ENCODE measurements at regions not wholly inside any gene's neighbourhood (a gene's known extent, or its start where the extent isn't known, plus 50 kb on each side); places are given as distances from the start of the nearest gene placed in this dataset.

GRCh38 chr11:15509082-15509481 is 394.4 kb downstream of the INSC start:
- Histone ChIP-seq H3K27ac (no peak overlapping the region), H3K9me3 (no peaks in the 10 kb centered on the region), H3K4me3 (no peak overlapping the region), H3K4me1 (peaks cover 0 to 6% (median 0%) of the 10 kb centered on the region in 4 donors), H3K27me3 (no peaks in the 10 kb centered on the region), H3K36me3 (no peaks in the 10 kb centered on the region)
- DNase-seq, result no peak
- in situ Hi-C loops (cut with MboI; ENCODE audit: low pct_ligation_motif_present in 1 of 4, low pct_unique_long_range_greater_than_20kb in 1 of 4, low sequenced_read_pairs in 3 of 4), result no loop called here
- TF ChIP-seq POLR2AphosphoS5 (IDR thresholded peaks at IDR 0.05), result no peak
- TF ChIP-seq CTCF (IDR thresholded peaks at IDR 0.05), result no peak
- TF ChIP-seq POLR2A (IDR thresholded peaks at IDR 0.05), result no peak
- TF ChIP-seq EP300 (IDR thresholded peaks at IDR 0.05; ENCODE audit: low read depth), result no peak
- 88 to 90% methylated on average over 2 of the region's 2 CpGs for WGBS, 2 donors (ENCODE audit: low coverage in 1 of 2)
- intact Hi-C loops (cut with DNase I; ENCODE audit: low total_unique reads), result no loop called here

GRCh38 chr11:15519124-15519791 is 404.5 kb downstream of the INSC start:
- in situ Hi-C loops (cut with MboI; ENCODE audit: low pct_ligation_motif_present in 1 of 4, low pct_unique_long_range_greater_than_20kb in 1 of 4, low sequenced_read_pairs in 3 of 4), result no loop called here

GRCh38 chr11:15519911-15520310 is 405.2 kb downstream of the INSC start:
- intact Hi-C loops (cut with DNase I; ENCODE audit: low total_unique reads), result no loop called here
- no peak for DNase-seq
- Histone ChIP-seq H3K4me3 (no peak overlapping the region), H3K36me3 (no peaks in the 10 kb centered on the region), H3K4me1 (no peaks in the 10 kb centered on the region), H3K27ac (no peak overlapping the region), H3K9me3 (peaks cover 0 to 8% of the 10 kb centered on the region in 2 donors), H3K27me3 (no peaks in the 10 kb centered on the region)
- WGBS, 2 donors (ENCODE audit: low coverage in 1 of 2), result 75 to 77% methylated on average over 2 of the region's 2 CpGs
- in situ Hi-C loops (cut with MboI; ENCODE audit: low pct_ligation_motif_present in 1 of 4, low pct_unique_long_range_greater_than_20kb in 1 of 4, low sequenced_read_pairs in 3 of 4), result no loop called here
- TF ChIP-seq EP300 (IDR thresholded peaks at IDR 0.05; ENCODE audit: low read depth) (no peak), POLR2A (IDR thresholded peaks at IDR 0.05) (no peak), POLR2AphosphoS5 (IDR thresholded peaks at IDR 0.05) (no peak), CTCF (IDR thresholded peaks at IDR 0.05) (no peak)

More at GRCh38 chr11:15519124-15519791, 404.5 kb downstream of the INSC start:
- TF ChIP-seq CTCF (IDR thresholded peaks at IDR 0.05), result no peak
- no peak for TF ChIP-seq EP300 (IDR thresholded peaks at IDR 0.05; ENCODE audit: low read depth)
- TF ChIP-seq POLR2A (IDR thresholded peaks at IDR 0.05), result no peak
- no peak for TF ChIP-seq POLR2AphosphoS5 (IDR thresholded peaks at IDR 0.05)
- 71 to 80% methylated on average over 2 of the region's 2 CpGs for WGBS, 2 donors (ENCODE audit: low coverage in 1 of 2)
- Histone ChIP-seq H3K27me3 (no peaks in the 10 kb centered on the region), H3K36me3 (no peaks in the 10 kb centered on the region), H3K27ac (no peak overlapping the region), H3K4me1 (no peaks in the 10 kb centered on the region), H3K9me3 (peaks cover 0 to 11% of the 10 kb centered on the region in 2 donors), H3K4me3 (no peak overlapping the region)
- intact Hi-C loops (cut with DNase I; ENCODE audit: low total_unique reads), result no loop called here
- no peak for DNase-seq

- no peaks in the 10 kb centered on the region for H3K27me3 ChIP-seq
- intact Hi-C loops (cut with DNase I; ENCODE audit: low total_unique reads), result no loop called here
- DNase-seq, result no peak
- TF ChIP-seq EP300 (IDR thresholded peaks at IDR 0.05; ENCODE audit: low read depth) (no peak), POLR2AphosphoS5 (IDR thresholded peaks at IDR 0.05) (no peak), POLR2A (IDR thresholded peaks at IDR 0.05) (no peak), CTCF (IDR thresholded peaks at IDR 0.05) (no peak)
- in situ Hi-C loops (cut with MboI; ENCODE audit: low pct_ligation_motif_present in 1 of 4, low pct_unique_long_range_greater_than_20kb in 1 of 4, low sequenced_read_pairs in 3 of 4), result no loop called here
- peaks cover 7 to 14% of the 10 kb centered on the region in 2 donors for H3K9me3 ChIP-seq
- H3K36me3 ChIP-seq, result no peaks in the 10 kb centered on the region
- H3K4me3 ChIP-seq, result no peak overlapping the region
- H3K27ac ChIP-seq, result no peak overlapping the region
- WGBS, 2 donors (ENCODE audit: low coverage in 1 of 2), result 13 to 19% methylated on average over 2 of the region's 2 CpGs
- H3K4me1 ChIP-seq, result no peaks in the 10 kb centered on the region
Observed at GRCh38 chr11:15523543-15523942, 408.8 kb downstream of the INSC start.
